ENCODE measurements at regions not wholly inside any gene's neighbourhood (a gene's known extent, or its start where the extent isn't known, plus 50 kb on each side); places are given as distances from the start of the nearest gene placed in this dataset.
"Not testable (repeated sequence)": the region's sequence is repeated elsewhere in the genome, so short reads cannot be mapped to it uniquely, and the experiment has no call there.

- ChIA-PET POLR2A (no interaction called here), CTCF (no interaction called here)
- no peak for DNase-seq (ENCODE audit: extremely low spot score)
- no peak for TF ChIP-seq ELF4 (IDR thresholded peaks at IDR 0.05)
- TF ChIP-seq NFRKB (IDR thresholded peaks at IDR 0.05): no peak
- TF ChIP-seq FOXK2 (IDR thresholded peaks at IDR 0.05): no peak
Observed at GRCh38 chr10:56181607-56182006, 179.5 kb downstream of the ZWINT start.

GRCh38 chr10:56178210-56178609 is 182.8 kb downstream of the ZWINT start:
- POLR2A ChIA-PET: no interaction called here
- TF ChIP-seq L3MBTL2 (conservative IDR thresholded peaks at IDR 0.05): no peak
- no peak for TF ChIP-seq NFRKB (IDR thresholded peaks at IDR 0.05)
- TF ChIP-seq FOXK2 (IDR thresholded peaks at IDR 0.05): no peak
- TF ChIP-seq PKNOX1 (IDR thresholded peaks at IDR 0.05): peak; percentile 14; the same call in 1 of the 2 replicates
- CTCF ChIA-PET: no interaction called here
- DNase-seq (ENCODE audit: extremely low spot score): peak; percentile 9

GRCh38 chr10:56155091-56155513 is 206.0 kb downstream of the ZWINT start:
- DNase-seq (ENCODE audit: extremely low spot score); POLR2A ChIA-PET; CTCF ChIA-PET: not testable (repeated sequence)

GRCh38 chr10:56146806-56147205 is 214.3 kb downstream of the ZWINT start:
- no peak for DNase-seq (ENCODE audit: extremely low spot score)
- CTCF ChIA-PET: no interaction called here
- TF ChIP-seq TARDBP (IDR thresholded peaks at IDR 0.05): no peak
- POLR2A ChIA-PET: no interaction called here

GRCh38 chr10:56142092-56142728 is 218.8 kb downstream of the ZWINT start:
- no peak for DNase-seq (ENCODE audit: extremely low spot score)
- ChIA-PET POLR2A (no interaction called here), CTCF (no interaction called here)
- TF ChIP-seq L3MBTL2 (conservative IDR thresholded peaks at IDR 0.05) (no peak), SP1 (IDR thresholded peaks at IDR 0.05) (no peak), TARDBP (IDR thresholded peaks at IDR 0.05) (no peak), FOXM1 (IDR thresholded peaks at IDR 0.05; ENCODE audit: borderline replicate concordance) (no peak), ZNF384 (IDR thresholded peaks at IDR 0.05) (no peak), PKNOX1 (IDR thresholded peaks at IDR 0.05) (no peak), HDGF (IDR thresholded peaks at IDR 0.05; ENCODE audit: borderline replicate concordance) (no peak), BHLHE40 (IDR thresholded peaks at IDR 0.05; ENCODE audit: borderline replicate concordance) (no peak), LEF1 (IDR thresholded peaks at IDR 0.05; ENCODE audit: borderline replicate concordance) (no peak), FOXA1 (IDR thresholded peaks at IDR 0.05) (no peak), FOXK2 (IDR thresholded peaks at IDR 0.05) (no peak), NFRKB (IDR thresholded peaks at IDR 0.05) (no peak), ARNT (IDR thresholded peaks at IDR 0.05) (no peak)

GRCh38 chr10:56139405-56139804 is 221.7 kb downstream of the ZWINT start:
- no peak for DNase-seq (ENCODE audit: extremely low spot score)
- POLR2A ChIA-PET: no interaction called here
- CTCF ChIA-PET: no interaction called here
- no peak for TF ChIP-seq SUZ12 (IDR thresholded peaks at IDR 0.05)
- no peak for TF ChIP-seq TARDBP (IDR thresholded peaks at IDR 0.05)
- no peak for TF ChIP-seq LEF1 (IDR thresholded peaks at IDR 0.05; ENCODE audit: borderline replicate concordance)
- TF ChIP-seq NFRKB (IDR thresholded peaks at IDR 0.05): no peak

- ChIA-PET POLR2A (no interaction called here), CTCF (no interaction called here)
- no peak for DNase-seq (ENCODE audit: extremely low spot score)
- TF ChIP-seq SP1 (IDR thresholded peaks at IDR 0.05) (no peak), TARDBP (IDR thresholded peaks at IDR 0.05) (no peak), BHLHE40 (IDR thresholded peaks at IDR 0.05; ENCODE audit: borderline replicate concordance) (no peak), FOXA1 (IDR thresholded peaks at IDR 0.05) (no peak), CTBP1 (IDR thresholded peaks at IDR 0.05; ENCODE audit: borderline replicate concordance) (no peak), NFRKB (IDR thresholded peaks at IDR 0.05) (no peak), LEF1 (IDR thresholded peaks at IDR 0.05; ENCODE audit: borderline replicate concordance) (no peak), ARNT (IDR thresholded peaks at IDR 0.05) (no peak), ELF4 (IDR thresholded peaks at IDR 0.05) (no peak), FOXK2 (IDR thresholded peaks at IDR 0.05) (no peak), ZNF384 (IDR thresholded peaks at IDR 0.05) (no peak), L3MBTL2 (conservative IDR thresholded peaks at IDR 0.05) (no peak), HDGF (IDR thresholded peaks at IDR 0.05; ENCODE audit: borderline replicate concordance) (no peak)
Observed at GRCh38 chr10:56135828-56136227, 225.2 kb downstream of the ZWINT start.

- ChIA-PET POLR2A (no interaction called here), CTCF (no interaction called here)
- no peak for DNase-seq (ENCODE audit: extremely low spot score)
- TF ChIP-seq SUZ12 (IDR thresholded peaks at IDR 0.05) (no peak), L3MBTL2 (conservative IDR thresholded peaks at IDR 0.05) (no peak), NFRKB (IDR thresholded peaks at IDR 0.05) (no peak), ZNF384 (IDR thresholded peaks at IDR 0.05) (no peak), CTBP1 (IDR thresholded peaks at IDR 0.05; ENCODE audit: borderline replicate concordance) (no peak), PKNOX1 (IDR thresholded peaks at IDR 0.05) (no peak), TARDBP (IDR thresholded peaks at IDR 0.05) (no peak), FOXM1 (IDR thresholded peaks at IDR 0.05; ENCODE audit: borderline replicate concordance) (no peak), SP1 (IDR thresholded peaks at IDR 0.05) (no peak), HDGF (IDR thresholded peaks at IDR 0.05; ENCODE audit: borderline replicate concordance) (no peak), LEF1 (IDR thresholded peaks at IDR 0.05; ENCODE audit: borderline replicate concordance) (no peak), FOXK2 (IDR thresholded peaks at IDR 0.05) (no peak), ARNT (IDR thresholded peaks at IDR 0.05) (no peak), FOXA1 (IDR thresholded peaks at IDR 0.05) (no peak), BHLHE40 (IDR thresholded peaks at IDR 0.05; ENCODE audit: borderline replicate concordance) (no peak)
Observed at GRCh38 chr10:56123247-56123646, 237.8 kb downstream of the ZWINT start.
